Gastroesophageal sphincter (tissue), 4 donors: ENCODE measurements at regions not wholly inside any gene's neighbourhood (a gene's known extent, or its start where the extent isn't known, plus 50 kb on each side); places are given as distances from the start of the nearest gene placed in this dataset.

ENCODE experiments used
- ATAC-seq: fragments of 150-250 bp; one replicate; pipeline ENCODE4 v1.9.1; 2016; ENCODE audit warnings: mild to moderate bottlenecking, moderate library complexity
- H3K27ac ChIP-seq, 4 donors: fragments of 200-600 bp; sonication (generic) in 3 of 4; 1 replicate in 3 of 4; 2 replicates in 1 of 4; pipeline ENCODE4 v1.5.1; 2016 to 2019
- H3K27me3 ChIP-seq: fragments of 200-600 bp; sonication (generic); one replicate; pipeline ENCODE4 v1.5.1; 2019
- H3K36me3 ChIP-seq, 2 donors: fragments of 200-600 bp; sonication (generic); one replicate each; pipeline ENCODE4 v1.5.1; 2019; ENCODE audit warnings: control low read depth in 1 of 2
- H3K4me1 ChIP-seq, 3 donors: fragments of 200-600 bp; sonication (generic); 1 replicate in 2 of 3; 2 replicates in 1 of 3; pipeline ENCODE4 v1.5.1; 2016 to 2019; ENCODE audit warnings: control low read depth in 2 of 3
- H3K4me3 ChIP-seq, 2 donors: fragments of 200-600 bp; sonication (generic); one replicate each; pipeline ENCODE4 v1.5.1; 2019; ENCODE audit warnings: mild to moderate bottlenecking in 1 of 2, moderate library complexity in 1 of 2
- H3K9me3 ChIP-seq, 3 donors: fragments of 200-600 bp; sonication (generic); one replicate each; pipeline ENCODE4 v1.5.1; 2017 to 2019; ENCODE audit warnings: control low read depth in 2 of 3
- CTCF ChIP-seq, 4 experiments: fragments of 200-600 bp in 2 of 4; fragments of 450-650 bp in 2 of 4; sonication (generic) in 1 of 4; IDR thresholded peaks; one replicate each; pipeline ENCODE4 v1.5.1; 2017 to 2019; ENCODE audit warnings: antibody characterized with exemption in 4 of 4, mild to moderate bottlenecking in 2 of 4, moderate library complexity in 2 of 4
- EP300 ChIP-seq: sonication (generic); formaldehyde crosslinking; IDR thresholded peaks from one replicate; pipeline ENCODE4 v1.6.1; 2017; ENCODE audit warnings: antibody characterized with exemption, mild to moderate bottlenecking
- POLR2A ChIP-seq, 2 donors: fragments of 450-650 bp; IDR thresholded peaks; one replicate each; pipeline ENCODE4 v1.6.1; 2017; ENCODE audit warnings: antibody characterized with exemption in 2 of 2, mild to moderate bottlenecking in 2 of 2, moderate library complexity in 1 of 2
- POLR2AphosphoS5 ChIP-seq: sonication (generic); formaldehyde crosslinking; IDR thresholded peaks from one replicate; pipeline ENCODE4 v1.6.1; 2017; ENCODE audit warnings: antibody characterized with exemption
- WGBS, 2 donors: methylation state at CpG; one replicate each; pipeline ENCODE4 v1.1.5; 2018; ENCODE audit warnings: low coverage in 1 of 2; 5-methylcytosine and 5-hydroxymethylcytosine counted together

- no peaks in the 10 kb centered on the region for H3K36me3 ChIP-seq
- H3K27ac ChIP-seq, result no peak overlapping the region
- ATAC-seq, result no peak
- 48 to 57% methylated on average over 2 of the region's 2 CpGs for WGBS, 2 donors
- H3K4me3 ChIP-seq, result no peak overlapping the region
- H3K27me3 ChIP-seq, result no peaks in the 10 kb centered on the region
- TF ChIP-seq POLR2A (IDR thresholded peaks at IDR 0.05) (no peak), CTCF (IDR thresholded peaks at IDR 0.05) (no peak), EP300 (no peak)
- no peaks in the 10 kb centered on the region for H3K9me3 ChIP-seq
- H3K4me1 ChIP-seq, result no peaks in the 10 kb centered on the region
Measured at GRCh38 chr4:180578175-180578574, 1665.0 kb upstream of the TENM3 start.

- Histone ChIP-seq H3K36me3 (no peaks in the 10 kb centered on the region), H3K27ac (no peak overlapping the region), H3K9me3 (no peaks in the 10 kb centered on the region), H3K4me1 (no peaks in the 10 kb centered on the region), H3K27me3 (no peaks in the 10 kb centered on the region), H3K4me3 (no peak overlapping the region)
- 70 to 82% methylated on average over 4 of the region's 4 CpGs for WGBS, 2 donors
- TF ChIP-seq POLR2AphosphoS5, result no peak
- no peak for TF ChIP-seq CTCF (IDR thresholded peaks at IDR 0.05)
- no peak for TF ChIP-seq EP300
- no peak for TF ChIP-seq POLR2A (IDR thresholded peaks at IDR 0.05)
- ATAC-seq, result no peak
Measured at GRCh38 chr4:180581061-180581460, 1662.1 kb upstream of the TENM3 start.

GRCh38 chr4:180587379-180587778, 1655.8 kb upstream of the TENM3 start:
- 65 to 73% methylated on average over 5 of the region's 5 CpGs for WGBS, 2 donors
- H3K4me3 ChIP-seq, result no peak overlapping the region
- H3K27me3 ChIP-seq, result no peaks in the 10 kb centered on the region
- H3K36me3 ChIP-seq, result no peaks in the 10 kb centered on the region
- TF ChIP-seq POLR2AphosphoS5 (no peak), CTCF (IDR thresholded peaks at IDR 0.05) (no peak), EP300 (no peak), POLR2A (IDR thresholded peaks at IDR 0.05) (no peak)
- H3K9me3 ChIP-seq, result no peaks in the 10 kb centered on the region
- H3K27ac ChIP-seq, result no peak overlapping the region
- H3K4me1 ChIP-seq, result no peaks in the 10 kb centered on the region
- ATAC-seq, result no peak

- no peak overlapping the region for H3K27ac ChIP-seq
- ATAC-seq, result no peak
- H3K27me3 ChIP-seq, result no peaks in the 10 kb centered on the region
- H3K4me3 ChIP-seq, result no peak overlapping the region
- no peaks in the 10 kb centered on the region for H3K9me3 ChIP-seq
- TF ChIP-seq POLR2A (IDR thresholded peaks at IDR 0.05), result no peak
- no peak for TF ChIP-seq EP300
- TF ChIP-seq POLR2AphosphoS5, result no peak
- TF ChIP-seq CTCF (IDR thresholded peaks at IDR 0.05), result no peak
- 90 to 94% methylated on average over 3 to 4 of the region's 9 CpGs for WGBS, 2 donors
- no peaks in the 10 kb centered on the region for H3K4me1 ChIP-seq
- no peaks in the 10 kb centered on the region for H3K36me3 ChIP-seq
Measured at GRCh38 chr4:180589575-180589974, 1653.6 kb upstream of the TENM3 start.

GRCh38 chr4:180596888-180597483, 1646.2 kb upstream of the TENM3 start:
- Histone ChIP-seq H3K9me3 (no peaks in the 10 kb centered on the region), H3K36me3 (no peaks in the 10 kb centered on the region), H3K27me3 (no peaks in the 10 kb centered on the region), H3K4me3 (no peak overlapping the region), H3K27ac (no peak overlapping the region), H3K4me1 (no peaks in the 10 kb centered on the region)
- no peak for ATAC-seq
- TF ChIP-seq POLR2AphosphoS5 (no peak), EP300 (no peak), CTCF (IDR thresholded peaks at IDR 0.05) (no peak), POLR2A (IDR thresholded peaks at IDR 0.05) (no peak)
- 22 to 32% methylated on average over 3 of the region's 3 CpGs for WGBS, 2 donors
